ENCODE measurements at regions not wholly inside any gene's neighbourhood (a gene's known extent, or its start where the extent isn't known, plus 50 kb on each side); places are given as distances from the start of the nearest gene placed in this dataset.

DNA sequence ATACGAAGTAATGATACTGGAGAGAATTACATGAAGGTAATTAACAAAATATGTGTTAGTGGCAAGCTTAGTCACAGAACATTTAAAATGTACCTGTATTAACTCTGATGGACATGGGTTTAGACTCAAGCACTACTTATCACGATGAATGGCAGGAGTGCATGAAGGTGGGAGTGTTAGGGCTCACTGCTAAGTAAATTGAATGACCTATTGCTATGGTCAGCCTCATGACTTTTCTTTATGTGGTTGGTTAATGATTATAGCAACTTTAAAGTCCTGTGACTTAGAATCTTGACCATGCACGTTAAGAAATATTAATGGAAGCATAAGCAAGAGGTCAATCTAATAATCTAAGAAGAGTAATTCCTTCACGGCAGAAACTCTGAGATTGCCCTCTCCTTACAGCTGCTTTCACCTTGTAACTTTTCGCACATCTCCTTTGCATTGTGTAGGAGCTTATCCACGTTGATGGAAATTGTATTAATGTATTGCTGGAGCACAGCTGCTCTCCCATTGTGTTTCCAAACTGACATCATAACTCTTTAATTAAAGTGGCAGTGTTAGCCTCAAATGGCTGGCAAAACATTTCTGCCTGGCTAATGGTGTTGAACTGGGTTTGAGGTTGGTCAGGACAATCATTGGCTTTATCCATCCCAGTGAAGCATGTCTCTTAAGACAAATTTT, 114.5 kb downstream of the RXFP2 start:
- TF ChIP-seq CTCF (conservative IDR thresholded peaks at IDR 0.05): no peak

DNA sequence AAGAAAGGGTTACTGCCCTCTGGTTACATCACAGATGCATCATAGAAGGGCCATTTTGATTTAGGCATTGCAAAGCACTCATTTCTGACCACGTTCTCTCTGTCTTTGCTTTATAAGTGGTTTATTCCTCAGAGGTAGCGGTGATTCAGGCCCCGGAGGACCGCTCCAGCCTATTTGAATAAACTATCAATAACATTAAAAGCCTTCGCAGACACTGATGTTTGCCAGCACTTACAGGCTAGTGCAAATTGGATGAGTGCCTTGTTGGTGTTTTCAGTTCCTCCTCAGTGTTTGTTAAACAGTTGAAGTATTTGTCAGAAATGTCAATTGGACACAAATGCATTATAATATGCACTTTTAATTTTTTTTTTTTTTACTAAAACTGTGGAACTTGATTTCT, 120.2 kb downstream of the RXFP2 start:
- no peak overlapping the region for H3K27ac ChIP-seq
- no peak for TF ChIP-seq CTCF (conservative IDR thresholded peaks at IDR 0.05)

More for the DNA sequence above, 114.5 kb downstream of the RXFP2 start:
- H3K27ac ChIP-seq: no peak overlapping the region

GRCh38 chr13:31860002-31860401, 120.7 kb downstream of the RXFP2 start:
- H3K27ac ChIP-seq: no peak overlapping the region
- no peak for TF ChIP-seq CTCF (conservative IDR thresholded peaks at IDR 0.05)

DNA sequence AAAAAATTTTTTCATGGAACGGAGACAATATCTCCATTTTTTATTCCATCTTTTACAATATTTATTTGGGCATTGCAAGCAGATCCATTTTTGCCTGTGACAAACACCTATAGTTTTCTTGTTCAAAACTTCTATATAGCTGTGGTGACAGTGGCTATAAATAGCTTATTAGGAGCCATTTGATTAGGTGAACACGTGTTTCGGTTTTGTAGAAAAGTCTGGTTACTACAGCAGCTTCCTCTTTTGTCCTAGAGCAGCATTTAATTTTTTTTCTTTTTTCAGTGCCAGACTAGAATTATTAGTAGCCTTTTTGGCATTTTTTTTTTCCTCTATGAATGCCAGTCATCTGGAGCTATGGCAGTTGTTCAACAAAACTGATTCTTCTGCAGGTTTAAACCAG, 123.5 kb downstream of the RXFP2 start:
- no peak overlapping the region for H3K27ac ChIP-seq
- no peak for TF ChIP-seq CTCF (conservative IDR thresholded peaks at IDR 0.05)

GRCh38 chr13:31864307-31864706, 125.0 kb downstream of the RXFP2 start:
- TF ChIP-seq CTCF (conservative IDR thresholded peaks at IDR 0.05): no peak
- H3K27ac ChIP-seq: no peak overlapping the region

- no peak overlapping the region for H3K27ac ChIP-seq
- TF ChIP-seq CTCF (conservative IDR thresholded peaks at IDR 0.05): no peak
Measured at GRCh38 chr13:31866099-31866498, 126.8 kb downstream of the RXFP2 start.

DNA sequence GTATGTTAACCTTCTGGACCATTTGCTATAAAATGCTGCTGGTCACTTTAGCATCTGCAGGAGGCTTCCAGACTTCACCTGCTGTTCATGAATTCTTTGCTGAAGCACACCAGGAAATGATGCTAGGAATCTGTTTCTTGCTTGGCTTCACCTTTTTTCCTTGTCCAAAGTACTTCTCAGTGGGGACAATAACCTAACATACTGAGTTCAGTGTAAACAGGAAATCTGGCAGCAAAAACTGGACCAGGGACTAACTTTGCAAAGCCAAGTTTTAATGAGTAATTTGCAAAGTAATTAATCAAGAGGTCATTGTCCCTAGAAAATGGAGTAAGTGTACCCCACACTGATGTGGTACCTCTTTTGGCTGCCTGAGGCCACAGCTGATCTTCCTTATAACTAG, 128.4 kb downstream of the RXFP2 start:
- no peak overlapping the region for H3K27ac ChIP-seq
- TF ChIP-seq CTCF (conservative IDR thresholded peaks at IDR 0.05): no peak

Data from VCaP (cell line).